ENCODE measurements at regions not wholly inside any gene's neighbourhood (a gene's known extent, or its start where the extent isn't known, plus 50 kb on each side); places are given as distances from the start of the nearest gene placed in this dataset.

DNA sequence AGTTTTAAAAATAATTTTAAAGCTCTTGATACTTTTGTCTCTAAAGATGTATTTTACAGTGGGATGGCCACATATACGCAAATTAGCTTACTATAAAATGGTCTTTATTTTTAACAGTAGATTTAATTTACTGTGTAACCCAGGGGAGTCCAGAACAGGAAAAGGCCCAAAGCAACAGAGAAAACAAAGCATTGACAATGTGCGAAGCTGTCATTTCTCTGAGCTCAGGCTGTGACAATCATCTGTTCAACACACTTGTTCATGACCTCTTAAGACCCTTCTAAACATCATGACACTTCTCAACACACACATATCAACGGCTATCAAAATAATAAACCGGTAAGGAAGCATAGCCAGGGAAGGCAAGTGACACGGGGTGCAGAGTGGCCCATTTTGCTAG lies 499.6 kb upstream of the MPDZ start:
- no peaks in the 10 kb centered on the region for H3K4me1 Mint-ChIP-seq (ENCODE audit: low read depth)
- peaks cover 3% of the 10 kb centered on the region for H3K9me3 Mint-ChIP-seq
- no peaks in the 10 kb centered on the region for H3K36me3 Mint-ChIP-seq (ENCODE audit: insufficient read depth)
- H3K27me3 Mint-ChIP-seq (ENCODE audit: low read depth), result no peaks in the 10 kb centered on the region
- DNase-seq (no peak), ATAC-seq (no peak)
- no peak overlapping the region for H3K4me3 Mint-ChIP-seq

DNA sequence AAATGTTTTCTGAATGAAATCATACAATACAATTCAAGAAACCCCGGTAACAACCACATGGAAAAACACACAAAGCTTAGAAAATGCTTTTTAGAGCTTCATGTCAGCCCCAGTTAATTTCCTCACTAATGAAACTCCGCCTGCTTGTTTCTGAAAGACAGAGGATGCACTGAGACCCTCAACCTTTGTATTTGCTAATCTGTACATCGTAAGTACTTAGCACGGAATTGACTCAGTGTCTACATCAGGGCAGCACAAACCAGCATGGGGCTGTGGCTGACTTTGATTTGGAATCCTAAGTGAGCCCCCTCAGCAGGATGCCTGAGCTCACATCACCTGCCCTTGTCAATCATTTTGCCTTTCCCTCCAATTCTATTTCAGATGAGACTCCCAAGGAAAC lies 499.1 kb upstream of the MPDZ start:
- peaks cover 3% of the 10 kb centered on the region for H3K9me3 Mint-ChIP-seq
- ATAC-seq, result no peak
- no peaks in the 10 kb centered on the region for H3K36me3 Mint-ChIP-seq (ENCODE audit: insufficient read depth)
- no peak for DNase-seq
- no peak overlapping the region for H3K4me3 Mint-ChIP-seq
- H3K4me1 Mint-ChIP-seq (ENCODE audit: low read depth), result no peaks in the 10 kb centered on the region
- no peaks in the 10 kb centered on the region for H3K27me3 Mint-ChIP-seq (ENCODE audit: low read depth)

DNA sequence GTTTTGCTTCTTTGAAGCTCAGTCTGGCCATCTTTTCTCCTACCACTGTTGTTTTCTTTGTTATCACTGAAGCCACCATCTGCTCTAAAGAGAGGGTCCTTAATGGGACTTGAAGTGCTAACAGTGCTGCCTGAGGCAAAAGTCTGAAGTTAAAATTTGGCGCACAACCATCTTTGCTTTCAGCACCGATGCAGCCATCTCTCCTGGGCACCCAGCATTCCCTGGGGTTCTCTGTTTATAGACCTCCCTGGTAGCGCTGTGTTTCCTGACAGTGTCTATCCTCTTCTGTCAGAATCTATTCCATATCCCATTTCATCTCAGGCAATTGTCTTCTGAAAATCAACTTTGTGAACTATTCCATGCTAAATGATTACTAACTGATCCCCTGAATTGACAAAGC lies 491.5 kb upstream of the MPDZ start:
- Mint-ChIP-seq H3K27me3 (ENCODE audit: low read depth) (no peaks in the 10 kb centered on the region), H3K36me3 (ENCODE audit: insufficient read depth) (no peaks in the 10 kb centered on the region), H3K4me3 (no peak overlapping the region), H3K4me1 (ENCODE audit: low read depth) (no peaks in the 10 kb centered on the region), H3K9me3 (peaks cover 5% of the 10 kb centered on the region)
- no peak for ATAC-seq
- DNase-seq, result no peak

DNA sequence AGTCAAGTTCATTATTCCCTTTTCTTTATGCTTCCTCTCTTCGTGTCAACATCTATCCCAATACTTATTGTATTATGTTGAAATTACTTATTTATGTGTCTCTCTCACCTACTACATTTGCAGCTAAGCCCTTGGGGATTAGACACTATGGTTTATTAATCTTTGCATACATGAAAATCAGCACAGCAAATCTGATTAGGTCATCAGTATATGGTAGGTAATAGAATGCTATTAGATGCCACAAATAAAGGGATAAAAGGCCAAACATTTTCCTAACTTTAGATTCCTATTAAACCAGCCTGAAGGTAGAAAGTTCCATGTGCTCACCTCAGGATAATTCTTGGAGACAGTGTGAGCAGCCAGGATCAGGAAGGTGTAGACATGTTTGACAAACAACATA lies 490.1 kb upstream of the MPDZ start:
- no peaks in the 10 kb centered on the region for H3K27me3 Mint-ChIP-seq (ENCODE audit: low read depth)
- H3K36me3 Mint-ChIP-seq (ENCODE audit: insufficient read depth), result no peaks in the 10 kb centered on the region
- no peak for DNase-seq
- H3K9me3 Mint-ChIP-seq, result peaks cover 5% of the 10 kb centered on the region
- ATAC-seq, result no peak
- H3K4me3 Mint-ChIP-seq, result no peak overlapping the region
- H3K4me1 Mint-ChIP-seq (ENCODE audit: low read depth), result no peaks in the 10 kb centered on the region

DNA sequence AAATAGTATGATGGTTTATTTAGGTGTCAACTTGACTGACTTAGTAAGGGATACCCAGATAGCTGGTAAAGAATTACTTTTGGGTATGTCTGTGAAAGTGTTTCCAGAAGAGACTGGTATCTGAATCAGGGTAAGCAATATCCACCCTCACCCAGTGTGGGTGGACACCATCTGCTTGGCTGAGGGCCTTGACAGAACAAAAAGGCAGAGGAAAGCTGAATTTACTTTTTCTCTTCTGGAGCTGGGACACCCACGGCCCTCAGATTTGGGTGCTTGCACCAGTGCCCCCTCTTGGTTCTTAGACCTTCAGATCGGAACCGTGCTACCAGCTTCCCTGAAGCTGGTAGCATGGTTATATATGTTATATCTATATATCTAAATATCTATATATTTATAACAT lies 489.5 kb upstream of the MPDZ start:
- no peaks in the 10 kb centered on the region for H3K36me3 Mint-ChIP-seq (ENCODE audit: insufficient read depth)
- H3K9me3 Mint-ChIP-seq, result peaks cover 5% of the 10 kb centered on the region
- no peaks in the 10 kb centered on the region for H3K27me3 Mint-ChIP-seq (ENCODE audit: low read depth)
- DNase-seq (no peak), ATAC-seq (no peak)
- no peaks in the 10 kb centered on the region for H3K4me1 Mint-ChIP-seq (ENCODE audit: low read depth)
- H3K4me3 Mint-ChIP-seq, result no peak overlapping the region

DNA sequence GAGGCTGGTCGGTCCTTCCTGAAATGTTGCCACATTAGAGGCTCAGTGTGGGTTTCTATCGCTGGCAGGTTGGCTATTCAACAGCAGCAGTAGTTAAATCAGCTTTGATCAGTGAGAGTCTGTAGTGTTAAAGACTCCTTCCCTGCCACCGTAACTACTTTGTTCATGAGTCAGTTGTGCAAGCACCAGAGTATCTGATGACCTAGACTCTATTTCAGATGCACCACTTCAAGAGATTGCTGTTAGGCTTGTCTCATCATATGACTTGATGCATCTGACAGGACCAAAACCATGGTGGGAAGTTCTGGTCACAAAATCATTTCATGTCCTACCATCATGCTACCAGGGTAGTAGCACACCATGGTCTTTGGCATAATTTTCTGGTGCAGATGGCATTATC lies 482.7 kb upstream of the MPDZ start:
- DNase-seq, result no peak
- Mint-ChIP-seq H3K36me3 (ENCODE audit: insufficient read depth) (no peaks in the 10 kb centered on the region), H3K4me1 (ENCODE audit: low read depth) (no peaks in the 10 kb centered on the region), H3K27me3 (ENCODE audit: low read depth) (no peaks in the 10 kb centered on the region), H3K9me3 (peaks cover 3% of the 10 kb centered on the region), H3K4me3 (no peak overlapping the region)
- ATAC-seq, result no peak

DNA sequence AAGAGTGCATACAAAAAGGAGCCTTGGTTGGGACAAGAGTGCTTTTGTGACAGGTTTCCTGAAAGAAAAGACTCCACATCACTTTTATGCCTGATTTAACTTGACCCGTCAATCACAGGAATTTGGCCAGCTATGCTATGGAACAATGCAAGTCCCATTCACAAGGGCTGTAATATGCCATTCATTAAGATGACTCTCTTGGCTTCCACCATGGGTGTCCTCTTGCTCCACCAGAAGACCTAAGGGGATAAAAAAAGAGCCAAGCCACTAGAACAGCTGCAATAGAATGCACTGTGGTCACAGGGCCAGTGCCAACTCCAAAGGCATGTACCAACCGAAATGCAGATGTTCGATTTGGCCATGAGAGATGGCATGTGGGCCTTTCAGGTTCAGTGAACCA lies 480.1 kb upstream of the MPDZ start:
- Mint-ChIP-seq H3K27me3 (ENCODE audit: low read depth) (no peaks in the 10 kb centered on the region), H3K9me3 (peaks cover 3% of the 10 kb centered on the region), H3K4me3 (no peak overlapping the region), H3K36me3 (ENCODE audit: insufficient read depth) (no peaks in the 10 kb centered on the region), H3K4me1 (ENCODE audit: low read depth) (no peaks in the 10 kb centered on the region)
- DNase-seq (no peak), ATAC-seq (no peak)

DNA sequence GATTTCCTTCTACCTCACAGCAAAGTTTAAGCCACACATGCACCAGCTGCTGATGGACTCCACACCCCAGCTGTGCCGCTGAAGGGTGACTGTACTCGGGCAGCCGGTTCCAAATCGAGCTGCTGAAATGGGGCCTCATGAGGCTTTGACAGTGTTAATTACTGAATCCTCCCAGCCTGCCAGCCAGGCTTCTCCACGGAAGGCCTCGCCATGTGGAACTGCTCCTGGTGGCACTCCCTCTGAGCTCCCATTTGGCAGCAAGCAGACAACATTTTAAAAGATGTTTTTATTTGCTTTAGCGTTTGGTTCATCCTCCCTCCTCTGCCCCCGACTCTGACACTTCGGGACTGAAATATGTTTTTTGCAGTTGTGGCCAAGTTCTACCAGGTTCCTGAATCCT lies 479.4 kb upstream of the MPDZ start:
- Mint-ChIP-seq H3K4me3 (no peak overlapping the region), H3K9me3 (peaks cover 4% of the 10 kb centered on the region), H3K4me1 (ENCODE audit: low read depth) (no peaks in the 10 kb centered on the region), H3K36me3 (ENCODE audit: insufficient read depth) (no peaks in the 10 kb centered on the region), H3K27me3 (ENCODE audit: low read depth) (no peaks in the 10 kb centered on the region)
- ATAC-seq (no peak), DNase-seq (no peak)

DNA sequence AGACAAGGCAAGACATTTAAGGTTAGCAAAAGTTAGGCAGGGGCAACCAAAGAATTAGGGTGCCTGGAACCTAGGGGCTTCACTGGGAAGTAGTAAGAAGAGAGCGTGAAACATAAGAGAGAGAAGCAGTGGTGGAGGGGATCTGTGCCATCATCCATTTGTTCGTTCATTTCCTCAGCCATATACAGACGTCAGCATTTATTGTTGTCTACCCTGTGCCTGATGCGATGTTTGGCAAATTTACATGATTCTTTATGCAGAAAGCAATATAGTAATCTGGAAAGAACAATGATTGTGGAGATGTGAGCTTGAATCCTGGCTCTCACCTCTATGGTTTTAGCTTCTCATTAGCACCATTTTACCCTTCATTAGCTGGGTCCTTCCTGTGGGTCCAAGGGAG lies 477.5 kb upstream of the MPDZ start:
- Mint-ChIP-seq H3K9me3 (peaks cover 11% of the 10 kb centered on the region), H3K4me3 (no peak overlapping the region)
- ATAC-seq, result no peak

DNA sequence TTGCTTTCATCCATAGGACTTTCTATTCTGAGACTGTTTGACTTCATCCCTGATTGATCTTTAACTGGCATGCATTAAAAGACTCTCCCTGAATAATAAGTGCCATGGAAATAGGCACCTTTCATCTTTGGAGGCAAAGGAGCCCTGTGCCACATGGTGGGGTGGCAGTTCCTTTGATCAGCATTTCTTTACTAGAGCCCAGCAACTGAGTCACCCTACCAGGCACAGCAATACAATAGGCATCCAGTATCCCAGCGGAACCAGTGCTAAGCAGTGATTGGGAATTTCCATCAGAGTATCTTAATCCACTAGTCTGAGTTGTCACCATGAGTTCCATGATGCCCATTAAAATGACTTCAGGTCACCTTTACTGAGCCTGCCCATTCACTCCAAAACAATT lies 476.1 kb upstream of the MPDZ start:
- Mint-ChIP-seq H3K9me3 (peaks cover 8% of the 10 kb centered on the region), H3K4me1 (ENCODE audit: low read depth) (no peaks in the 10 kb centered on the region), H3K27me3 (ENCODE audit: low read depth) (no peaks in the 10 kb centered on the region), H3K36me3 (ENCODE audit: insufficient read depth) (no peaks in the 10 kb centered on the region), H3K4me3 (no peak overlapping the region)
- ATAC-seq, result no peak
- DNase-seq, result no peak

More for the DNA sequence above, 477.5 kb upstream of the MPDZ start:
- no peak for DNase-seq
- H3K36me3 Mint-ChIP-seq (ENCODE audit: insufficient read depth), result no peaks in the 10 kb centered on the region
- no peaks in the 10 kb centered on the region for H3K4me1 Mint-ChIP-seq (ENCODE audit: low read depth)
- no peaks in the 10 kb centered on the region for H3K27me3 Mint-ChIP-seq (ENCODE audit: low read depth)

DNA sequence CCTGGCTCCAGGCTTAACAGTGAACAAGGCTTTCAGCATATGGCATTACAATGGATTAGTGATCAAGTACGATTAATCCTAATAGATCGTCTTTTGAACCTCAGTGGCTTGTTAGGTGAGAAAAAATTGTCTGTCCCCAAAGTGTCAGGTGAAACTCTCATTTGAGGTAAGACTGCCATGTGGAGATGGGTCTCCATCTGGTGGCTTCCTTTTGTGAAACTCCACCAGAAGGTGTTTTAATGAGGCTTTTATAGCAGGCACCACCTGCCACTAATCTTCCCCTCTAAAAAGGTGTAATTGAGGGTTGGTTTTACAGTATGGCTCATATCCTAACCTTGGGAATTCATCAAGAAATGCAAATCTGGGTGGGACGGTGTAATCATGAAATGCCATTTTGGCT lies 471.1 kb upstream of the MPDZ start:
- Mint-ChIP-seq H3K27me3 (ENCODE audit: low read depth) (no peaks in the 10 kb centered on the region), H3K4me3 (no peak overlapping the region), H3K36me3 (ENCODE audit: insufficient read depth) (no peaks in the 10 kb centered on the region), H3K9me3 (peaks cover 19% of the 10 kb centered on the region), H3K4me1 (ENCODE audit: low read depth) (no peaks in the 10 kb centered on the region)
- no peak for ATAC-seq
- no peak for DNase-seq

DNA sequence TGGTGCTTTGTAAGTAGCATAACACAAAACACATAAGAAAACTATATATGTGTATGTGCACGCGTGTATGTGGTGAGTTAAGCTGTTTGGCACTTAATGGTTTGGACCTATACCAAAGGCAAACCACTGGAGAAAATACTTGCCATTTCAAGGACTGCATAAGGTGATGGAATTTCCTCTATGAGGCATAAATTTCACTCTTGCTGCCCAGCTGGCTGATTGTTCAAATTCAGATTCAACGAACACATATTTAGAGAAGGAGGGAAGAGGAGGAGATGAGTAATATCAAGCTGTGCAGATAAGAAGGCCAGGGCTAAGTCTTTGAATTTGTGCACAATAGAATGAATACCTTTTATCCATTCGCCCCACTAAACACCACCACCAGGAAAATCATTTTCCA lies 470.6 kb upstream of the MPDZ start:
- no peak for ATAC-seq
- no peak overlapping the region for H3K4me3 Mint-ChIP-seq
- no peak for DNase-seq
- H3K27me3 Mint-ChIP-seq (ENCODE audit: low read depth), result no peaks in the 10 kb centered on the region
- no peaks in the 10 kb centered on the region for H3K36me3 Mint-ChIP-seq (ENCODE audit: insufficient read depth)
- H3K4me1 Mint-ChIP-seq (ENCODE audit: low read depth), result no peaks in the 10 kb centered on the region
- peaks cover 19% of the 10 kb centered on the region for H3K9me3 Mint-ChIP-seq

DNA sequence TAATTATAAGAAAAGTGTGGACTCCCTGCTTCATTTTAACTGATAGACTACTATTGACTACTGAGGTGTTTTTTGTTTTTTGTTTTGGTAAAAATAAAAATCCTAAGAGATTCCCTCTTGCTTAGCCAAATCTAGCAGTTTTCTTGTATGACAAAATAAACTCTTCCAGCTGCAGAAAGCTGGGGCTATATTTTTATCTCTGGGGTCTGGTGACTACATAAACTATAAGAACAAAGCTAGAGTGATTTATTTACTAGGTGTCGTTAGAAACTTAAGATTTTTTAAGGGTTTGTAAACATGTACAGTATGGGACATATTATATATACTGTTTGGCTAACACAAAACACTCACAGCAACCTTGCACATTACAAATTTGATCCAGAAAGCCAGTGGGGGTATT lies 467.4 kb upstream of the MPDZ start:
- no peak for ATAC-seq
- no peaks in the 10 kb centered on the region for H3K27me3 Mint-ChIP-seq (ENCODE audit: low read depth)
- no peaks in the 10 kb centered on the region for H3K4me1 Mint-ChIP-seq (ENCODE audit: low read depth)
- H3K9me3 Mint-ChIP-seq, result peaks cover 11% of the 10 kb centered on the region
- H3K4me3 Mint-ChIP-seq, result no peak overlapping the region
- DNase-seq, result no peak
- no peaks in the 10 kb centered on the region for H3K36me3 Mint-ChIP-seq (ENCODE audit: insufficient read depth)

DNA sequence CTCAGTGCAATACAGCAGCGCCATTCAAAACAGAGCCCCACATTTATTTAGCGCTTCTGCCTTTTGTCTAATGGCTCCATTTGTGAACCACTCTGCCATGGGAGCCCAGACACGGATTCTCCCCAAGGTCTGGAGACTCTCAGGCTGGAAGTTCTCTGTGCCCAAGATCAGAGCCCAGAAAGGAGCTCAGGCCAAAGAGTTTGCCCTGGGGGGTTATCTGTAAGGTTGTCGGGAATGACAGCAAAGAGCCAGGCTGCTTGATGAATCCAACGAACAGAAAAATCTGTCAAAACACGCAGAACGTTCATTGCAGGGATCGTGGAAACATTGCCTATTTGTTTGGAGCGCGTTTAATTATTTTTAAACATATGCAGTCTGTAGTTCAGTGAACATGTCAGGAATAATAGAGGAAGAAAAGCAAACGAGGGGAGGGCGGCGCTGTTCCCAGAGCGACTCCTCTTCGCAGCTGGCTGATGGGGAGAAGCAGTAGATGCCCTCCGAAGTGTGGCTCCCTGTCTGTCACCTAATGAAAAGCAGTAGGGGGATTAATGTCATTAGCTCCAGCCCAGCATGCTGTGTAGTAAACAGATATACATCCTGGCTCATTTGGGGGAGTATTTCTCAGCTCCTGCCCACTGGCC lies 464.9 kb upstream of the MPDZ start:
- no peaks in the 10 kb centered on the region for H3K36me3 Mint-ChIP-seq (ENCODE audit: insufficient read depth)
- H3K4me1 Mint-ChIP-seq (ENCODE audit: low read depth), result no peaks in the 10 kb centered on the region
- H3K27me3 Mint-ChIP-seq (ENCODE audit: low read depth), result no peaks in the 10 kb centered on the region
- H3K9me3 Mint-ChIP-seq, result peaks cover 9% of the 10 kb centered on the region
- DNase-seq (no peak), ATAC-seq (no peak)
- no peak overlapping the region for H3K4me3 Mint-ChIP-seq

DNA sequence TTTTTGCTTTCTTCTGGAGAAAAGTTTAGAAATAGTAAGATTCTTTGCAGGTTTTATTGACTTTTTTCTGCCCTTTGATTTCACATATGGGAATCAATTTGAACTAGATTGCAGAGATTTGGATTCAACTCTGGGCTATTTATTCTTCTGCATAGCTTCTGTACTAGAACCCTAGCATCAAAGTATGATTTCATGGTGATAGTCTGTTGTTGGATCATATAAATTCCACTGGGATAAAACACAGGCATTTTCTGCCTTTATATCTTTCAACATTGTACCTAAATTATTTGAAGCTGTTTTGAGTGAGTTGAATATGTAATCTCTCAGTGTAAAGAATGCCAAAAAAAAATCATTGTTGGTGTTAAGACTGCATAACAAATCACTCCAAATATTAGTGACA lies 458.4 kb upstream of the MPDZ start:
- no peak for ATAC-seq
- H3K4me3 Mint-ChIP-seq, result no peak overlapping the region
- H3K4me1 Mint-ChIP-seq (ENCODE audit: low read depth), result no peaks in the 10 kb centered on the region
- peaks cover 12% of the 10 kb centered on the region for H3K9me3 Mint-ChIP-seq
- DNase-seq, result no peak
- H3K36me3 Mint-ChIP-seq (ENCODE audit: insufficient read depth), result no peaks in the 10 kb centered on the region
- H3K27me3 Mint-ChIP-seq (ENCODE audit: low read depth), result no peaks in the 10 kb centered on the region

DNA sequence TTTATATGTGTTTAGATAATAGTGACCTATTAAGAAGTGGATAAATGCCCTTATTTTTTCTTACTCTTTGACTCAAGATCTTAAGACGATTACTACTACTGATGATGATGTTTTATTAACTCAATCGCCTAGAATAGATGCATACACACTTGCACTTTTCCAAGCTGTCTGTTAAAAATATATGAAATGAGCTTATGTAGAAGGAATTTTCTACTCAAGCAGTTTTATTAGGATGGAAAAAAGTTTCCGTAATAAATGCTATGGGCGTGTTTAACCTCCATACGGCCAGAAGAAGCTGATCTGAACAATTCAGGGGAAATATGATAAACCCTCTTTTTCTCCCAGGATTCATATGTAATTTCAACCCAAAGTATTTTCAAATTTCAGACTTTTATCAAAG lies 455.7 kb upstream of the MPDZ start:
- H3K36me3 Mint-ChIP-seq (ENCODE audit: insufficient read depth), result no peaks in the 10 kb centered on the region
- H3K9me3 Mint-ChIP-seq, result peaks cover 9% of the 10 kb centered on the region
- no peaks in the 10 kb centered on the region for H3K27me3 Mint-ChIP-seq (ENCODE audit: low read depth)
- H3K4me3 Mint-ChIP-seq, result no peak overlapping the region
- DNase-seq, result no peak
- no peaks in the 10 kb centered on the region for H3K4me1 Mint-ChIP-seq (ENCODE audit: low read depth)
- ATAC-seq, result no peak

All from activated T-cell treated with anti-CD3 and anti-CD28 coated beads, Interleukin-2, amount 50 U/mL, for 4 hours (primary cell).